ENCODE measurements at regions not wholly inside any gene's neighbourhood (a gene's known extent, or its start where the extent isn't known, plus 50 kb on each side); places are given as distances from the start of the nearest gene placed in this dataset.
"Not testable (repeated sequence)": the region's sequence is repeated elsewhere in the genome, so short reads cannot be mapped to it uniquely, and the experiment has no call there.

DNA sequence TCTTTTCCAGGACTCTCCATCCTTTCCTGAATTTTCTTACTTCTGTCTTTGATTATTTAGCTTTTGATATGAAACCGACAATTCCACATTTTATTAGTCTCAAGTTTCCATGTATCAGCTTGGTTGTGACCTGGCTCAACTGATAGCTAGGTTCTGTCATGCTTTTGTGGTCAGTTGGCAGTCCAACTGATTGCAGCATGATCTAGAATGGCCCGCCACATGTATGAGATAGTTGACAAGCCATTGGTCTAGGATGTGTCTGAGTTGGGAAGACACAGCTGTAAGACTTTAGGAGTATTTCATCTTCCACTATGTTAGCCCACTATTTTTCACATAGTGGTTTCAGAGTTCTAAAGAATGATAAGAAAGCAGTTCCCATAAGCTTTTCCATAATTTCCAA, 117.5 kb upstream of the GRID2 start:
- no peak for DNase-seq (ENCODE audit: low read depth, low spot score)
- no peak overlapping the region for H3K27ac ChIP-seq

DNA sequence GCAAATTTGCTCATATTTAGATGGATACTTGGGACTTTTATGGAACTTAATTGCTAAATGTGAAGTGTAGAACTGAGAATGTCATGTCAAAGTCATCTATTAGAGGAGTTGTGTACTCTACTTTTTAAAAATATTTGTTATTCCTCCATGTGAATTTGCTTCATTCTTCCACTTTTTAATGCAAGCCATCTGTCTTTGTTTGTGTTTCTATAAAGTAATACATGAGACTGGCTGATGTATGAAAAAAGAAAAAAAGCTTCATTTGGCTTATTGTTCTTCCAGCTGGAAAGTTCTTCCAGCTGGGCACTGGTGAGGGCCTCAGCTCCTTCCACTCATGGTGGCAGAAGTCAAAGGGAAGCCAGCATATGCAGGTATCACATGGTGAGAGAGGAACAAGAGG, 114.6 kb upstream of the GRID2 start:
- DNase-seq (ENCODE audit: low read depth, low spot score) = no peak
- no peak overlapping the region for H3K27ac ChIP-seq

DNA sequence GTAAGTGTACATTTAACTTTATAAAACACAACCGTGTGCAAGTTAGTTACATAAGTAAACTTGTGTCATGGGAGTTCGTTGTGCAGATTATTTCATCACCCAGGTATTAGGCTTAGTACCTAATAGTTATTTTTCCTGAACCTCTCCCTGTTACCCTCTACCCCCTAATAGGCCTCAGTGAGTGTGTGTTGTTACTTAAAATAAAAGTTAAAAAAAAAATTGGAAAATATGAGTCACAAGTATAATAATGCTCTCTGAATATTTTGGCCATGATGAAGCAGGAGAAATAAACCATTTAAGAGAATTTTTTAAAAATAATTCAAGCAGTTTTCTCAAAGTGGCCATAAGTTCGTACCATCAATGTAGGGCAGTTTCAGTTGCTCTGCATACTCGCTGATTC, 105.1 kb upstream of the GRID2 start:
- DNase-seq (ENCODE audit: low read depth, low spot score) = no peak
- H3K27ac ChIP-seq = no peak overlapping the region

DNA sequence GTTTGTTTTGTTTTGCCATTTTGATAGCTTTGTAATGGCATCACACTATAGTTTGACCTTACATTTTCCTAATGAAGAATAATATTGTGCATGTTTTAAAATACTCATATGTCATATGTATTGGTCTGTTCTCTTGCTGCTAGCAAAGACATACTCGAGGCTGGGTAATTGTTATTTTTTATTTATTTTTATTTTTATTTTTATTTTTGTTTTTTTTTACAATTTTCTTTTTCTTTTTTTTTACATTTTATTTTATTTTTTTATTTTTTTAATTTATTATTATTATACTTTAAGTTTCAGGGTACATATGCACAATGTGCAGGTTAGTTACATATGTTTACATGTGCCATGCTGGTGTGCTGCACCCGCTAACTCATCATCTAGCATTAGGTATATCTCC, 104.6 kb upstream of the GRID2 start:
- DNase-seq (ENCODE audit: low read depth, low spot score) = no peak
- H3K27ac ChIP-seq = no peak overlapping the region

DNA sequence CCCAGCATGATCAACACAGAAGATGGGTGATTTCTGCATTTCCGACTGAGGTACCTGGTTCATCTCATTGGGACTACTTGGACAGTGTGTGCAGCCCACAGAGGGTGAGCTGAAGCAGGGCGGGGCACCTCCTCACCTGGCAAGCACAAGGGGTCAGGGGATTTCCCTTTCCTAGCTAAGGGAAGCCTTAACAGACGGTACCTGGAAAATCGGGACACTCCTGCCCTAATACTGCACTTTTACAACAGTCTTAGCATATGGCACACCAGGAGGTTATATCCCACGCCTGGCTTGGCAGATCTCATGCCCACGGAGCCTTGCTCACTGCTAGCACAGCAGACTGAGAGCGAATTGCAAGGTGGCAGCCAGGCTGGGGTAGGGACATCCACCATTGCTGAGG, 92.9 kb upstream of the GRID2 start:
- H3K27ac ChIP-seq = no peak overlapping the region
- no peak for DNase-seq (ENCODE audit: low read depth, low spot score)

DNA sequence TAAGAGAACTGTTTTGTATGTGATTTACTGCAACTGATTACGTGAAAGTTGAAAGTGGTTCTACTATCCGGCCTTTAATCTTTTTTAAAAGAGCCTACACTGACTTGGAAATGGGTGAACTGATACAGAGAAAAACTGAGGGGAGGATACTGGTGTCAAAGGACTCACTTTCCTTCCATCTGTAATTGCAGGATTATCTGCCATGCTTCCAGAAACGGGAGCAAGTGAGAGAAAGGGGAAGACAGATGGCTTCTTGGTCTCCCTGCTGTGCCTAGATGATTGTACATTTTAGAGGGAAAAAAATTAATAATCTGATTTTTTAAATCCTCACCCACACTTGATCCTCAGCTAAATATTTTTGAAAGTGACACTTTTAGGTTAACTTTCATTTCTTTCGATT, 88.3 kb upstream of the GRID2 start:
- H3K27ac ChIP-seq = no peak overlapping the region
- DNase-seq (ENCODE audit: low read depth, low spot score) = no peak

DNA sequence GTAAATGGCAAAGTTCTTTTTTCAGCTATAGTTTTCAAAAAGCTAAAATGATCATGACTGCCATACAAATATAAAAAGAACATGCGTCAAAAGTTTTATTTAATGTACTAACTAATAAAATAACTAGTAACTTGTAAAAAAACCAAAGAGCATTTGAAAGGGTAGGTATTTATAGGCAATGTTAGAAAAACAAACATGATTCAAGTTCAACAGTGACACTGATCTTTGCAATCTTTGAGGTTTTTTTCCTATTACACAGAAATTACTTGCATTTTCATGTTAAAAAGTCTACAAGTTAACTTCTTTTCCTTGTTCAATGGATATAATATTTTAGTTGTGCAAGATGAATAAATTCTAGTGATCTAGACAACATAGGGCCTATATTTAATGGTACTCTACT, 72.3 kb upstream of the GRID2 start:
- peak overlapping the region; percentile 80 for H3K27ac ChIP-seq
- no peak for DNase-seq (ENCODE audit: low read depth, low spot score)

DNA sequence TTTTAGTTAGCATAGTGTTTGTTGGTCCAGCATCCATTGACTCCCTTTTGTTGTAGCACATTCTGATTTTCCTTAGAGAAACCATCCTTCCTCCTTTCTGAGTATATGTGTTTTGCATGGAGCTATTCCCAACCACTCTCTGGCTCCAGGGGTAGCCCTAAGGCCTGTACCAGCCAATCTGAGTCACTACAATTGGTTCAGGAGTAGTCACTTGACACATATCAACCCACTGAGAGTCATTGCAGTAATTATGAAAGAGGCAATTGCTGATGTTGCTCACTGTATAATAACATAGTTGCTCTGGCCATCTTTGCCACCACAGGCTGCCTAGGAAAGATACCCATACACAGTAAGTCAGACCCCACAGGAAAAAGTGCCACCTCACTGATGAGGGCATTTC, 71.2 kb upstream of the GRID2 start:
- peak; percentile 3 for DNase-seq (ENCODE audit: low read depth, low spot score)
- peak overlapping the region; percentile 80 for H3K27ac ChIP-seq

DNA sequence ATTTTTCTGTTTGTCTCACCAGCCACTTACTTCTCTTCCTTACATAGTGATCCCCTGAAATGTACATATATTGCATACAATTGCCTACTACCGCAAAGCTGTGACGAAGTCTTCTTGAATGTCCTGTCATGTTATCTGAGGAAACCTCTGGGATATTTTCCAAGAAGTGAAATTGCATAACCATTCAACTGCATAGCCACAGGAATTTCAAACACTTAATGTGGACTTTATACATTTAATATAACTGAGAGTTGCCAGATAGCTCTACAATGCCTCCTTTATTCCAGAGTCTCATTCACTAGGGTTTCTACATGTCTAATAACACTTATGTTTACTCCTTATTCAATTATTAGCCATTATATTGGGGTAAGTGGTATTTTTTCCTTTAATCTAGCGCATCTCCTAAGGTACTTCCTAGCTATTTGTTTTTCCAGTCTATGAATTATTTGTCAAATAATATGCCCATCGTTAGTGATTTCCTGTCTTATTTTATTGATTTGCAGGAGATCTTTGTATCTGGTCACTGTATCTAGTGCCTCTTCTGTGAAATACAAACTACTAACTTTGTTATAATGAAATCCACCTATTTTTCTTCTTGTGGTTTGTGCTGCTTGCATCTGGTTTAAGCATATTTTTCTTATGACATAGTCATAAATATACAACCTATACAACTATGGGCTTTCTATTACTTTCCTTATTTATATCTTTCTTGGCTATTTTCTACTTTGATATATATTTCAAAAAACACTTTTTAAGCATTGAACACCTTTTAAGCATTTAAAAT, 69.2 kb upstream of the GRID2 start:
- peak overlapping the region; percentile 80 for H3K27ac ChIP-seq
- DNase-seq (ENCODE audit: low read depth, low spot score) = peak; percentile 86

DNA sequence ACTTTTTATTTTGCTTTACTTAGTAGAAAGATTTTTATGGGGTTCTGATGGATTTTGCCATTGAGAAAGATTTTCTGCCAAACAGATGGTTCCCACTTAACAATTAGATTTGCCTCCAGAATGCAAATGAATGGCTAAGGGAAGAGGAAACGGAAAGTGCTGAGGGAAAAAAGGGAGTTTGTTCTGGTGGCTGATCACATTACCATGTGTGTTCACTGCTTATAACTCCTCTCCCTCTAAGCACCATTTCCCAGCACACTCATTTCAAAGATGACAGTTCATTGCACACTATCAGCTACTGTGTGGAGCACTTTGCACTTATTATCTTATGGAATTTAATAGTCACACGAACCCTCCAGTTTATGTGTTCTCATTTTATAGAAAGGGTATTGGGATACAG, 68.0 kb upstream of the GRID2 start:
- no peak for DNase-seq (ENCODE audit: low read depth, low spot score)
- H3K27ac ChIP-seq = no peak overlapping the region

DNA sequence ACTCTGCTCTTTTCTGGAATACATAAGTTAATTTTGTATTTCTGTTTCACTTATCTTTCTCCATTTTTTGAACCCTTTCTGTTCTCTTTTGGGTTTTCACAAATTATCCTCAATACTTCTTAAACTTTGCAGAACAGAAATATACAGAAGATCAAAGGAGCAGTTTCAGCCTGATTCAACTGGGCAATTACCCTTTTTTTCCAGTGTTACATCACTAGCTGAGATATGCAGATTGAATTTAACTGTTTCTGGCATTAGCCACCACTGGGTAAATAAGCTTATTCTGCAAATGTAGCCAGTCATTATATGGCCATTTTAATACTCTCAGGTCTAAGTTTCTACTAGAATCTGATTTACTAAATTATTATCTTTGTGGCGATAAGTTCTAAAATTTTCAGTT, 66.9 kb upstream of the GRID2 start:
- no peak for DNase-seq (ENCODE audit: low read depth, low spot score)
- no peak overlapping the region for H3K27ac ChIP-seq

DNA sequence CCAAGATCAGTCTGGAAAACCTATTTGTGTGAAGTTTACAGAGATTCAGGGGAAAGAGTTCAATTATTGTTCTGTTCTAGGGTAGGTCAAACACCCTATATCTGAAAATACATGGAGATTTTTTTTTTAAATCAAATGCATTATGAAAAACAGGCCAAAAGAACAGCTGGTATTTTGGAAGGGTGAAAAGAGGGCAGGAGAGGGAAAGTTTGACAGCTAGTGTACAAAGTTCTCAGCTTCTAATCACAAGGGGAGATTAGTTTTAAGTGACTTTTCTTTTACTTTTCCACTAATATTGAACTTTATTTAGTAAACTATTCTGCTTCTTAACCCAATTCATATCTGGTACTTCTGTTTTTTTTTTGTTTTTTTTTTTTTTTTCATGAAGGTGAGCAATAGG, 66.2 kb upstream of the GRID2 start:
- no peak for DNase-seq (ENCODE audit: low read depth, low spot score)
- no peak overlapping the region for H3K27ac ChIP-seq

DNA sequence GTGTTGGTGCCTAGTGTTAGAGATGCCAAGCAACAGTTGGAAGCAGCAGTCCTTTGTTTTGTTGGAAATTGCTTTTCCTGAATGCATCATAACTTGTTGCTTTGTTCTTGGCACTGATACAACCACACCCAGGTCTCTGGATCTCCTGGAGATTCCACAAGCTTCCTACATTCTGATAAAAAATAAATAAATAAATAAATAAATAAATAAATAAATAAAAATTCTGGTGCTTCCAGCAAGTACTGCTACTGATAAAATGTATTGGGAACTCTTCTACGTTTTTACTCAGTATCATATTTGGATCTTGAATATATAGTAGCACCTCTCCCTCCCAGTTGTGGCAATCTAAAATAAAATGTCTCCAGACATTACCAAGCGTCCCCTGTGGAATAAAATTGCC, 62.7 kb upstream of the GRID2 start:
- H3K27ac ChIP-seq = no peak overlapping the region
- no peak for DNase-seq (ENCODE audit: low read depth, low spot score)

DNA sequence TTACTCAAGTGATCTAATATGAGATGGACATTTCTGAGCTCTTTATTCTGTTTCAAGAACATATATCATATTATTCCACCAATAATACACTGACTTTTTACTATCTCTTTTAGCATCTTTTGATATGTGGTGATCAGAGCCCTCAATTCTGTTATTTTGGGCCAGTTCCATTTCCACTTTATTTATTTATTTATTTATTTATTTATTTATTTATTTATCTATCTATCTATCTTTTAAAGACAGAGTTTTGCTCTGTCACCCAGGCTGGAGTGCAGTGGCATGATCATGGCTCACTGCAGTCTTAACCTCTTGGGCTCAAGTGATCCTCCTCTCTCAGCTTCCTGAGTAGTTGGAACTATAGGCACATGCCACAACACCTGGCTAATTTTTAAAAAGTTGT, 57.4 kb upstream of the GRID2 start:
- no peak overlapping the region for H3K27ac ChIP-seq
- no peak for DNase-seq (ENCODE audit: low read depth, low spot score)

DNA sequence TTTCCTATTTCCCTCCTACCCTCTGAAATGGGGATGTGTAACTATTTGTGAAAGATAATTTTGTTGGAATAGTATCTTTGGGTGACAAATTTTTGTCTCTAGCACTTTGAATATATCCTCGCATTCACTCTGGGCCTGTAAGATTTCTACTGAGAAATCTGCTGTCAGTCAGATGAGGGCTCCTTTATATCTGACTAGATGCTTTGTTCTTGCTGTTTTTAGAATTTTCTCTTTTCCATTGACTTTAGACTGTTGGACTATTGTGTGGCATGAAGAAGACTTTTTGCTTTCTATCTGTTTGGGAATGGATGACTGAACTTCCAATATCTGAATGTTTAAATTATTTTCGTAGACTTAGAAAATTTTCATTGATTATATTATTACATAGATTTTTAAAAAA, 54.2 kb upstream of the GRID2 start:
- DNase-seq (ENCODE audit: low read depth, low spot score) = no peak
- H3K27ac ChIP-seq = no peak overlapping the region

DNA sequence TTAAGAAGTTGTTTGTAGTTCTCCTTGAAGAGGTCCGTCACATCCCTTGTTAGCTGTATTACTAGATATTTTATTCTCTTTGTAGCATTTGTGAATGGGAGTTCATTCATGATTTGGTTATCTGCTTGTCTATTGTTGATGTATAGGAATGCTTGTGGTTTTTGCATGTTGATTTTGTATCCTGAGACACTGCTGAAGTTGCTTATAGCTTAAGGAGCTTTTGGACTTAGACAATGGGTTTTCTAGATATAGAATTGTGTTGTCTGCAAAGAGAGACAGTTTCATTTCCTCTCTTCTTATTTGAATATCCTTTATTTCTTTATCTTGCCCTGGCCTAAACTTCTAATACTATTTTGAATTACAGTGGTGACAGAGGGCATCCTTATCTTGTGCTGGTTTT, 52.1 kb upstream of the GRID2 start:
- no peak overlapping the region for H3K27ac ChIP-seq
- no peak for DNase-seq (ENCODE audit: low read depth, low spot score)

DNA sequence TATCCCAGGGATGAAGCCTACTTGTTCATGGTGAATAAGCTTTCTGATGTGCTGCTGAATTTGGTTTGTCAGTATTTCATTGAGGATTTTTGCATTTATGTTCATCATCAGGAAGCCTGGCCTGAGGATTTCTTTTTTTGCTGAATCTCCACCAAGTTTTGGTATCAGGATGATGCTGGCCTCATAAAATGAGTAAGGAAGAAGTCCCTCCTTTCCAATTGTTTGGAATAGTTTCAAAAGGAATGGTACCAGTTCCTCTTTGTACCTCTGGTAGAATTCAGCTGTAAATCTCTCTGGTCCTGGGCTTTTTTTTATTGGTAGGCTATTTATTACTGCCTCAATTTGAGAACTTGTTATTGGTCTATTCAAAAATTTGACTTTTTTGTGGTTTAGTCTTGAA, 51.4 kb upstream of the GRID2 start:
- DNase-seq (ENCODE audit: low read depth, low spot score); H3K27ac ChIP-seq: not testable (repeated sequence)

DNA sequence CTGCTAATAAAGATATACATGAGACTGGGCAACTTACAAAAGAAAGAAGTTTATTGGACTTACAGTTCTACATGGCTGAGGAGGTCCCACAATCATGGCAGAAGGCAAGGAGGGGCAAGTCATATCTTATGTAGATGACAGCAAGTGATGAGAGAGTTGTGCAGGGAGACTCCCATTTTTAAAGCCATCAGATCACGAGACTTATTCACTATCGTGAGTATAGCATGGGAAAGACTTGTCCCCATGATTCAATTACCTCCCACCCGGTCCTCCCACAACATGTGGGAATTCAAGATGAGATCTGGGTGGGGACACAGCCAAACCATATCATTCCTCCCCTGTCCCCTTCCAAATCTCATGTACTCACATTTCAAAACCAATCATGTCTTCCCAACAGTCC, 50.9 kb upstream of the GRID2 start:
- no peak overlapping the region for H3K27ac ChIP-seq
- no peak for DNase-seq (ENCODE audit: low read depth, low spot score)

DNA sequence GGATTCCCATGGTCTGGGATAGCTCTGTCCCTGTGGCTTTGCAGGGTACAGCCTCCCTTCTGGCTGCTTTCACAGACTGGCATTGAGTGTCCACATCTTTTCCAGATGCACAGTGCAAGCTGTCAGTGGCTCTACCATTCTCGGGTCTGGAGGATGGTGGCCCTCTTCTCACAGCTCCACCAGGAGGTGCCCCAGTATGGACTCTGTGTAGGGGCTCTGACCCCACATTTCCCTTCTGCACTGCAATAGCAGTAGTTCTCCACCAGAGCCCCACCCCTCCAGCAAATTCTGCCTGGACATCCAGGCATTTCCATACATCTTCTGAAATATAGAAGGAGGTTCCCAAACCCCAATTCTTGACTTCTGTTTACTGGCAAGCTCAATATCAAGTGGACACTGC, 50.2 kb upstream of the GRID2 start:
- DNase-seq (ENCODE audit: low read depth, low spot score) = no peak
- H3K27ac ChIP-seq = no peak overlapping the region
